Smooth muscle cell (in vitro differentiated cells): ENCODE measurements at regions not wholly inside any gene's neighbourhood (a gene's known extent, or its start where the extent isn't known, plus 50 kb on each side); places are given as distances from the start of the nearest gene placed in this dataset.

ENCODE experiments used
- DNase-seq: peaks from one replicate; lab custom pipeline; 2025; ENCODE audit not compliant: unreplicated experiment; lab: John Stamatoyannopoulos, UW
- H2AFZ ChIP-seq: fragments of 200-600 bp; sonication (generic); 2 replicates; pipeline ENCODE4 v1.6.0; 2016; ENCODE audit warnings: antibody characterized with exemption, low read depth, mild to moderate bottlenecking
- H3F3A ChIP-seq: fragments of 200-600 bp; sonication (generic); 2 replicates; pipeline ENCODE4 v1.6.0; 2017; ENCODE audit warnings: antibody characterized with exemption, low read depth
- H3K27ac ChIP-seq: fragments of 200-600 bp; sonication (generic); 2 replicates; pipeline ENCODE4 v1.5.1; 2016; ENCODE audit warnings: low read depth, mild to moderate bottlenecking
- H3K27me3 ChIP-seq: fragments of 200-600 bp; sonication (generic); 2 replicates; pipeline ENCODE4 v1.6.1; 2016; ENCODE audit warnings: low read depth, mild to moderate bottlenecking
- H3K36me3 ChIP-seq: fragments of 200-600 bp; sonication (generic); 2 replicates; pipeline ENCODE4 v1.5.1; 2016; ENCODE audit warnings: low read depth
- H3K4me1 ChIP-seq: fragments of 200-600 bp; sonication (generic); 2 replicates; pipeline ENCODE4 v1.5.1; 2016; ENCODE audit warnings: low read depth
- H3K4me2 ChIP-seq: fragments of 200-600 bp; sonication (generic); 2 replicates; pipeline ENCODE4 v1.6.0; 2016; ENCODE audit warnings: mild to moderate bottlenecking
- H3K4me3 ChIP-seq: fragments of 200-600 bp; sonication (generic); 2 replicates; pipeline ENCODE4 v1.5.1; 2016; ENCODE audit warnings: mild to moderate bottlenecking
- H3K79me2 ChIP-seq: fragments of 200-600 bp; sonication (generic); 2 replicates; pipeline ENCODE4 v1.6.0; 2016; ENCODE audit warnings: low read depth, mild to moderate bottlenecking
- H3K9ac ChIP-seq: fragments of 200-600 bp; sonication (generic); 2 replicates; pipeline ENCODE4 v1.6.0; 2016; ENCODE audit warnings: low read depth
- H3K9me3 ChIP-seq: fragments of 200-600 bp; sonication (generic); replicated peaks from 2 replicates; pipeline ENCODE4 v1.5.1; 2016; ENCODE audit warnings: low read depth
- H4K20me1 ChIP-seq: fragments of 200-600 bp; sonication (generic); 2 replicates; pipeline ENCODE4 v1.6.0; 2016; ENCODE audit warnings: low read depth
- WGBS: methylation state at CpG from one replicate; pipeline ENCODE4 v1.1.7; 2016; ENCODE audit warnings: low lambda C conversion rate; 5-methylcytosine and 5-hydroxymethylcytosine counted together
- TF ChIP-seq, protein P1 (sequence below): fragments of 200-600 bp; sonication (generic); IDR thresholded peaks from 2 replicates; pipeline ENCODE4 v1.5.1; 2017; ENCODE audit warnings: borderline replicate concordance, mild to moderate bottlenecking, antibody characterized with exemption; ENCODE audit not compliant: insufficient read depth, poor library complexity, severe bottlenecking

DNA sequence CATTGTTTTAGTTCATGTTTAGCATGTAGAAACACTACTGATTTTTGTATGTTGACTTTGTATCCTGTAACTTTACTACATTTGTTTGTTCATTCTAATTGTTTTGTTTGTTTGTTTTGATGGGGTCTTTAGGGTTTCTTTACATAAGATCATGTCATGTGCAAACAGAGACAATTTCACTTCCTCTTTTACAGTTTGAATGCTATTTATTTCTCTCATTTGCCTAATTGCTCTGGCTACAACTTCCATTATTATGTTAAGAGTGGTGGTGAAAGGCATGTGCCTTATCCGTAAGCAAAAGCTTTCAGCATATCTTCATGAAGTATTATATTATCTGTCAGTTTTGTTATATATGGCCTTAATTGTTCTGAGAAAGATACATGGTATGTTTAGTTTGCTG lies 571.1 kb downstream of the PCDH7 start:
- no peaks in the 10 kb centered on the region for H4K20me1 ChIP-seq
- TF ChIP-seq, protein P1, sequence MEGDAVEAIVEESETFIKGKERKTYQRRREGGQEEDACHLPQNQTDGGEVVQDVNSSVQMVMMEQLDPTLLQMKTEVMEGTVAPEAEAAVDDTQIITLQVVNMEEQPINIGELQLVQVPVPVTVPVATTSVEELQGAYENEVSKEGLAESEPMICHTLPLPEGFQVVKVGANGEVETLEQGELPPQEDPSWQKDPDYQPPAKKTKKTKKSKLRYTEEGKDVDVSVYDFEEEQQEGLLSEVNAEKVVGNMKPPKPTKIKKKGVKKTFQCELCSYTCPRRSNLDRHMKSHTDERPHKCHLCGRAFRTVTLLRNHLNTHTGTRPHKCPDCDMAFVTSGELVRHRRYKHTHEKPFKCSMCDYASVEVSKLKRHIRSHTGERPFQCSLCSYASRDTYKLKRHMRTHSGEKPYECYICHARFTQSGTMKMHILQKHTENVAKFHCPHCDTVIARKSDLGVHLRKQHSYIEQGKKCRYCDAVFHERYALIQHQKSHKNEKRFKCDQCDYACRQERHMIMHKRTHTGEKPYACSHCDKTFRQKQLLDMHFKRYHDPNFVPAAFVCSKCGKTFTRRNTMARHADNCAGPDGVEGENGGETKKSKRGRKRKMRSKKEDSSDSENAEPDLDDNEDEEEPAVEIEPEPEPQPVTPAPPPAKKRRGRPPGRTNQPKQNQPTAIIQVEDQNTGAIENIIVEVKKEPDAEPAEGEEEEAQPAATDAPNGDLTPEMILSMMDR, result no peak
- H3K4me1 ChIP-seq, result no peaks in the 10 kb centered on the region
- no peaks in the 10 kb centered on the region for H3K27me3 ChIP-seq
- H3K4me2 ChIP-seq, result no peak overlapping the region
- no peak for DNase-seq
- no peaks in the 10 kb centered on the region for H3F3A ChIP-seq
- WGBS, result 70% methylated on average over 1 of the region's 1 CpG
- H3K9ac ChIP-seq, result no peak overlapping the region
- H3K9me3 ChIP-seq, result no peaks in the 10 kb centered on the region
- H3K4me3 ChIP-seq, result no peak overlapping the region
- H3K79me2 ChIP-seq, result no peaks in the 10 kb centered on the region
- no peaks in the 10 kb centered on the region for H3K36me3 ChIP-seq
- no peak overlapping the region for H2AFZ ChIP-seq
- no peak overlapping the region for H3K27ac ChIP-seq

GRCh38 chr4:31294655-31295480 lies 574.7 kb downstream of the PCDH7 start:
- H3K9ac ChIP-seq, result no peak overlapping the region

GRCh38 chr4:31298737-31299136 lies 578.6 kb downstream of the PCDH7 start:
- H3K9ac ChIP-seq, result no peak overlapping the region
- no peaks in the 10 kb centered on the region for H3F3A ChIP-seq
- H3K27me3 ChIP-seq, result no peaks in the 10 kb centered on the region
- H3K9me3 ChIP-seq, result no peaks in the 10 kb centered on the region
- TF ChIP-seq, protein P1, result no peak
- H3K4me1 ChIP-seq, result no peaks in the 10 kb centered on the region
- WGBS, result 100% methylated on average over 1 of the region's 1 CpG
- no peak overlapping the region for H3K27ac ChIP-seq
- no peak for DNase-seq
- H3K79me2 ChIP-seq, result no peaks in the 10 kb centered on the region
- H2AFZ ChIP-seq, result no peak overlapping the region
- no peaks in the 10 kb centered on the region for H4K20me1 ChIP-seq
- H3K4me2 ChIP-seq, result no peak overlapping the region
- no peaks in the 10 kb centered on the region for H3K36me3 ChIP-seq
- no peak overlapping the region for H3K4me3 ChIP-seq

More at GRCh38 chr4:31294655-31295480, 574.7 kb downstream of the PCDH7 start:
- Histone ChIP-seq H3K4me1 (no peaks in the 10 kb centered on the region), H3K27me3 (no peaks in the 10 kb centered on the region), H3K4me2 (no peak overlapping the region), H2AFZ (no peak overlapping the region), H3K79me2 (no peaks in the 10 kb centered on the region), H3K27ac (no peak overlapping the region), H4K20me1 (no peaks in the 10 kb centered on the region), H3K9me3 (no peaks in the 10 kb centered on the region), H3K36me3 (no peaks in the 10 kb centered on the region), H3K4me3 (no peak overlapping the region), H3F3A (no peaks in the 10 kb centered on the region)
- TF ChIP-seq, protein P1, result no peak
- DNase-seq, result no peak
- WGBS, result 93% methylated on average over 7 of the region's 7 CpGs

GRCh38 chr4:31307029-31307428 lies 586.9 kb downstream of the PCDH7 start:
- Histone ChIP-seq H3K36me3 (no peaks in the 10 kb centered on the region), H3K4me3 (no peak overlapping the region), H3K4me1 (no peaks in the 10 kb centered on the region), H3K9ac (no peak overlapping the region), H3K4me2 (no peak overlapping the region), H3K27ac (no peak overlapping the region), H3K27me3 (peaks cover 11% of the 10 kb centered on the region), H3K79me2 (no peaks in the 10 kb centered on the region), H3F3A (no peaks in the 10 kb centered on the region), H3K9me3 (no peaks in the 10 kb centered on the region), H2AFZ (no peak overlapping the region), H4K20me1 (no peaks in the 10 kb centered on the region)
- WGBS, result 85% methylated on average over 5 of the region's 5 CpGs
- DNase-seq, result no peak
- TF ChIP-seq, protein P1, result no peak
